ENCODE measurements at regions not wholly inside any gene's neighbourhood (a gene's known extent, or its start where the extent isn't known, plus 50 kb on each side); places are given as distances from the start of the nearest gene placed in this dataset.

- intact Hi-C loops (cut with DNase I), result no loop called here
- DNase-seq (ENCODE audit: low spot score), result peak; percentile 49
Observed at GRCh38 chr2:128444121-128444771, 125.6 kb upstream of the HS6ST1 start.

GRCh38 chr2:128444816-128445522 lies 126.3 kb upstream of the HS6ST1 start:
- DNase-seq (ENCODE audit: low spot score), result no peak
- intact Hi-C loops (cut with DNase I), result no loop called here

- DNase-seq (ENCODE audit: low spot score), result no peak
Observed at GRCh38 chr2:128445523-128445900, 126.8 kb upstream of the HS6ST1 start.

GRCh38 chr2:128446049-128446873 lies 127.6 kb upstream of the HS6ST1 start:
- DNase-seq (ENCODE audit: low spot score), result no peak
- intact Hi-C loops (cut with DNase I), result no loop called here

More at GRCh38 chr2:128445523-128445900, 126.8 kb upstream of the HS6ST1 start:
- intact Hi-C loops (cut with DNase I), result no loop called here

- no peak for DNase-seq (ENCODE audit: low spot score)
- intact Hi-C loops (cut with DNase I), result no loop called here
Observed at GRCh38 chr2:128446874-128447537, 128.3 kb upstream of the HS6ST1 start.

- DNase-seq (ENCODE audit: low spot score), result no peak
- intact Hi-C loops (cut with DNase I), result no loop called here
Observed at GRCh38 chr2:128447538-128447995, 128.9 kb upstream of the HS6ST1 start.

GRCh38 chr2:128448331-128449225 lies 129.9 kb upstream of the HS6ST1 start:
- no peak for DNase-seq (ENCODE audit: low spot score)
- intact Hi-C loops (cut with DNase I), result no loop called here

GRCh38 chr2:128449226-128450061 lies 130.8 kb upstream of the HS6ST1 start:
- DNase-seq (ENCODE audit: low spot score), result no peak

GRCh38 chr2:128450211-128451024 lies 131.8 kb upstream of the HS6ST1 start:
- intact Hi-C loops (cut with DNase I), result no loop called here
- DNase-seq (ENCODE audit: low spot score), result no peak

More at GRCh38 chr2:128449226-128450061, 130.8 kb upstream of the HS6ST1 start:
- intact Hi-C loops (cut with DNase I), result no loop called here

GRCh38 chr2:128451084-128452023 lies 132.7 kb upstream of the HS6ST1 start:
- DNase-seq (ENCODE audit: low spot score), result no peak
- intact Hi-C loops (cut with DNase I), result no loop called here

GRCh38 chr2:128452024-128452411 lies 133.3 kb upstream of the HS6ST1 start:
- intact Hi-C loops (cut with DNase I), result no loop called here
- DNase-seq (ENCODE audit: low spot score), result no peak

GRCh38 chr2:128452536-128453530 lies 134.2 kb upstream of the HS6ST1 start:
- intact Hi-C loops (cut with DNase I), result no loop called here
- DNase-seq (ENCODE audit: low spot score), result no peak

GRCh38 chr2:128454980-128455720 lies 136.5 kb upstream of the HS6ST1 start:
- intact Hi-C loops (cut with DNase I), result no loop called here
- peak; percentile 29 for DNase-seq (ENCODE audit: low spot score)

- DNase-seq (ENCODE audit: low spot score), result peak; percentile 24
- intact Hi-C loops (cut with DNase I), result no loop called here
Observed at GRCh38 chr2:128455721-128456050, 137.0 kb upstream of the HS6ST1 start.

Measured in posterior vena cava (tissue), 2 donors.